ENCODE measurements at regions not wholly inside any gene's neighbourhood (a gene's known extent, or its start where the extent isn't known, plus 50 kb on each side); places are given as distances from the start of the nearest gene placed in this dataset.

DNA sequence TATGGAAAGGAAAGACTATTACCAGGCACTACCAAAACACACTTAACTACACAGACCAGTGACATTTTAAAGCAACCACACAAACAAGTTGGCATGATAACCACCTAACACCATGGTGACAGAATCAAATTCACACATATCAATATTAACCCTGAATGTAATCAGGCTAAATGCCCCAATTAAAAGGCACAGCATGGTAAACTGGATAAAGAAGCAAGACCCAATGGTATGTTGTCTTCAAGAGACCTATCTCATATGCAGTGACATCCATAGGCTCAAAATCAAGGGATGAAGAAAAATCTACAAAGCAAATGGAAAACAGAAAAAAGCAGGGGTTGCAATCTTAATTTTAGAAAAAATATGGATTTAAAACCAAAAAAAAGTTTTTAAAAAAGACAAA, 86.0 kb downstream of the SAMD9 start:
- TF ChIP-seq, protein P1, sequence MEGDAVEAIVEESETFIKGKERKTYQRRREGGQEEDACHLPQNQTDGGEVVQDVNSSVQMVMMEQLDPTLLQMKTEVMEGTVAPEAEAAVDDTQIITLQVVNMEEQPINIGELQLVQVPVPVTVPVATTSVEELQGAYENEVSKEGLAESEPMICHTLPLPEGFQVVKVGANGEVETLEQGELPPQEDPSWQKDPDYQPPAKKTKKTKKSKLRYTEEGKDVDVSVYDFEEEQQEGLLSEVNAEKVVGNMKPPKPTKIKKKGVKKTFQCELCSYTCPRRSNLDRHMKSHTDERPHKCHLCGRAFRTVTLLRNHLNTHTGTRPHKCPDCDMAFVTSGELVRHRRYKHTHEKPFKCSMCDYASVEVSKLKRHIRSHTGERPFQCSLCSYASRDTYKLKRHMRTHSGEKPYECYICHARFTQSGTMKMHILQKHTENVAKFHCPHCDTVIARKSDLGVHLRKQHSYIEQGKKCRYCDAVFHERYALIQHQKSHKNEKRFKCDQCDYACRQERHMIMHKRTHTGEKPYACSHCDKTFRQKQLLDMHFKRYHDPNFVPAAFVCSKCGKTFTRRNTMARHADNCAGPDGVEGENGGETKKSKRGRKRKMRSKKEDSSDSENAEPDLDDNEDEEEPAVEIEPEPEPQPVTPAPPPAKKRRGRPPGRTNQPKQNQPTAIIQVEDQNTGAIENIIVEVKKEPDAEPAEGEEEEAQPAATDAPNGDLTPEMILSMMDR (conservative IDR thresholded peaks at IDR 0.05; ENCODE audit: low read depth, low read length), result no peak
- TF ChIP-seq EZH2 (IDR thresholded peaks at IDR 0.05; ENCODE audit: low read length, unreplicated experiment), result no peak
